Right lung (tissue), 2 donors: ENCODE measurements at regions not wholly inside any gene's neighbourhood (a gene's known extent, or its start where the extent isn't known, plus 50 kb on each side); places are given as distances from the start of the nearest gene placed in this dataset.

Experiments used
- DNase-seq, 2 donors: peaks; one replicate each; pipeline ENCODE4 v3.0.0-alpha.2; 2013

GRCh38 chr10:76615049-76615448 is 1022.6 kb downstream of the KCNMA1 start:
- DNase-seq = no peak
